ENCODE measurements at regions not wholly inside any gene's neighbourhood (a gene's known extent, or its start where the extent isn't known, plus 50 kb on each side); places are given as distances from the start of the nearest gene placed in this dataset.

GRCh38 chr6:126447367-126447766, 107.5 kb downstream of the CENPW start:
- Histone ChIP-seq H3K4me3 (no peak overlapping the region), H3K9ac (no peak overlapping the region), H3K9me3 (no peaks in the 10 kb centered on the region), H4K20me1 (no peaks in the 10 kb centered on the region), H3K27ac (no peak overlapping the region), H3K4me1 (no peaks in the 10 kb centered on the region), H3K4me2 (no peak overlapping the region), H3K36me3 (no peaks in the 10 kb centered on the region), H3K27me3 (no peaks in the 10 kb centered on the region)
- no peak for TF ChIP-seq Cebpa-rat (IDR thresholded peaks at IDR 0.05)

- Histone ChIP-seq H3K4me1 (no peaks in the 10 kb centered on the region), H3K4me2 (no peak overlapping the region), H3K36me3 (no peaks in the 10 kb centered on the region), H3K4me3 (no peak overlapping the region), H3K27me3 (no peaks in the 10 kb centered on the region), H3K9me3 (no peaks in the 10 kb centered on the region), H4K20me1 (no peaks in the 10 kb centered on the region), H3K27ac (no peak overlapping the region), H3K9ac (no peak overlapping the region)
- no peak for TF ChIP-seq Cebpa-rat (IDR thresholded peaks at IDR 0.05)
Measured at GRCh38 chr6:126461045-126461444, 121.1 kb downstream of the CENPW start.

GRCh38 chr6:126464245-126464644, 124.3 kb downstream of the CENPW start:
- H4K20me1 ChIP-seq: no peaks in the 10 kb centered on the region
- H3K4me1 ChIP-seq: no peaks in the 10 kb centered on the region

GRCh38 chr6:126475449-126475848, 135.5 kb downstream of the CENPW start:
- H3K9ac ChIP-seq: no peak overlapping the region

More at GRCh38 chr6:126464245-126464644, 124.3 kb downstream of the CENPW start:
- Histone ChIP-seq H3K27ac (no peak overlapping the region), H3K9ac (no peak overlapping the region), H3K4me2 (no peak overlapping the region), H3K36me3 (no peaks in the 10 kb centered on the region), H3K27me3 (no peaks in the 10 kb centered on the region), H3K9me3 (no peaks in the 10 kb centered on the region), H3K4me3 (no peak overlapping the region)
- no peak for TF ChIP-seq Cebpa-rat (IDR thresholded peaks at IDR 0.05)

GRCh38 chr6:126477678-126478077, 137.8 kb downstream of the CENPW start:
- Histone ChIP-seq H4K20me1 (no peaks in the 10 kb centered on the region), H3K4me3 (no peak overlapping the region), H3K4me2 (no peak overlapping the region), H3K27me3 (no peaks in the 10 kb centered on the region), H3K9me3 (no peaks in the 10 kb centered on the region), H3K9ac (no peak overlapping the region), H3K4me1 (no peaks in the 10 kb centered on the region), H3K27ac (no peak overlapping the region), H3K36me3 (no peaks in the 10 kb centered on the region)
- TF ChIP-seq Cebpa-rat (IDR thresholded peaks at IDR 0.05): no peak

More at GRCh38 chr6:126475449-126475848, 135.5 kb downstream of the CENPW start:
- no peak for TF ChIP-seq Cebpa-rat (IDR thresholded peaks at IDR 0.05)
- Histone ChIP-seq H3K27ac (no peak overlapping the region), H3K27me3 (no peaks in the 10 kb centered on the region), H3K36me3 (no peaks in the 10 kb centered on the region), H3K4me3 (no peak overlapping the region), H4K20me1 (no peaks in the 10 kb centered on the region), H3K9me3 (peaks cover 3% of the 10 kb centered on the region), H3K4me2 (no peak overlapping the region), H3K4me1 (no peaks in the 10 kb centered on the region)

GRCh38 chr6:126480268-126480667, 140.4 kb downstream of the CENPW start:
- Histone ChIP-seq H3K27ac (no peak overlapping the region), H3K4me1 (no peaks in the 10 kb centered on the region), H3K9me3 (no peaks in the 10 kb centered on the region), H3K36me3 (no peaks in the 10 kb centered on the region), H4K20me1 (no peaks in the 10 kb centered on the region), H3K4me3 (no peak overlapping the region), H3K4me2 (no peak overlapping the region), H3K9ac (no peak overlapping the region), H3K27me3 (no peaks in the 10 kb centered on the region)
- TF ChIP-seq Cebpa-rat (IDR thresholded peaks at IDR 0.05): no peak

GRCh38 chr6:126481319-126481718, 141.4 kb downstream of the CENPW start:
- Histone ChIP-seq H4K20me1 (no peaks in the 10 kb centered on the region), H3K9ac (no peak overlapping the region), H3K9me3 (no peaks in the 10 kb centered on the region), H3K4me2 (no peak overlapping the region), H3K4me1 (no peaks in the 10 kb centered on the region), H3K27ac (no peak overlapping the region), H3K36me3 (no peaks in the 10 kb centered on the region), H3K27me3 (no peaks in the 10 kb centered on the region), H3K4me3 (no peak overlapping the region)
- TF ChIP-seq Cebpa-rat (IDR thresholded peaks at IDR 0.05): no peak

GRCh38 chr6:126504792-126505191, 164.9 kb downstream of the CENPW start:
- Histone ChIP-seq H3K4me3 (no peak overlapping the region), H3K9ac (no peak overlapping the region), H3K9me3 (no peaks in the 10 kb centered on the region), H4K20me1 (no peaks in the 10 kb centered on the region), H3K27ac (no peak overlapping the region), H3K4me2 (no peak overlapping the region), H3K4me1 (no peaks in the 10 kb centered on the region), H3K27me3 (no peaks in the 10 kb centered on the region), H3K36me3 (no peaks in the 10 kb centered on the region)
- no peak for TF ChIP-seq Cebpa-rat (IDR thresholded peaks at IDR 0.05)

- H3K36me3 ChIP-seq: no peaks in the 10 kb centered on the region
- no peak for TF ChIP-seq Cebpa-rat (IDR thresholded peaks at IDR 0.05)
- H3K9me3 ChIP-seq: no peaks in the 10 kb centered on the region
- no peaks in the 10 kb centered on the region for H3K27me3 ChIP-seq
- H3K4me1 ChIP-seq: no peaks in the 10 kb centered on the region
- no peaks in the 10 kb centered on the region for H4K20me1 ChIP-seq
- no peak overlapping the region for H3K4me3 ChIP-seq
- no peak overlapping the region for H3K9ac ChIP-seq
- H3K27ac ChIP-seq: no peak overlapping the region
- H3K4me2 ChIP-seq: no peak overlapping the region
Measured at GRCh38 chr6:126513198-126513597, 173.3 kb downstream of the CENPW start.

- Histone ChIP-seq H4K20me1 (no peaks in the 10 kb centered on the region), H3K4me3 (no peak overlapping the region), H3K9ac (no peak overlapping the region), H3K27ac (no peak overlapping the region), H3K4me2 (no peak overlapping the region), H3K9me3 (no peaks in the 10 kb centered on the region), H3K36me3 (no peaks in the 10 kb centered on the region), H3K27me3 (no peaks in the 10 kb centered on the region), H3K4me1 (no peaks in the 10 kb centered on the region)
- TF ChIP-seq Cebpa-rat (IDR thresholded peaks at IDR 0.05): no peak
Measured at GRCh38 chr6:126516411-126516810, 176.5 kb downstream of the CENPW start.

GRCh38 chr6:126524811-126525326, 185.0 kb downstream of the CENPW start:
- no peak overlapping the region for H3K9ac ChIP-seq
- no peaks in the 10 kb centered on the region for H4K20me1 ChIP-seq
- no peak for TF ChIP-seq Cebpa-rat (IDR thresholded peaks at IDR 0.05)
- H3K4me3 ChIP-seq: no peak overlapping the region
- no peaks in the 10 kb centered on the region for H3K9me3 ChIP-seq
- no peaks in the 10 kb centered on the region for H3K27me3 ChIP-seq
- no peaks in the 10 kb centered on the region for H3K4me1 ChIP-seq
- no peak overlapping the region for H3K27ac ChIP-seq
- H3K36me3 ChIP-seq: no peaks in the 10 kb centered on the region
- no peak overlapping the region for H3K4me2 ChIP-seq

Data from BLaER1 (cell line).